Liver (tissue), 3 donors: ENCODE measurements at regions not wholly inside any gene's neighbourhood (a gene's known extent, or its start where the extent isn't known, plus 50 kb on each side); places are given as distances from the start of the nearest gene placed in this dataset.

Source experiments
- EGR1 ChIP-seq, 2 donors: IDR thresholded peaks; 2 replicates each; pipeline ENCODE4 v1.6.1; 2016 to 2018; ENCODE audit warnings: antibody characterized with exemption in 2 of 2, low read depth in 2 of 2
- FOXA1 ChIP-seq: IDR thresholded peaks from 2 replicates; pipeline ENCODE4 v1.6.1; 2016; ENCODE audit warnings: antibody characterized with exemption
- JUND ChIP-seq, 2 donors: IDR thresholded peaks; 2 replicates each; pipeline ENCODE4 v1.6.1; 2016; ENCODE audit warnings: antibody characterized with exemption in 2 of 2
- RAD21 ChIP-seq, 2 donors: IDR thresholded peaks; 2 replicates each; pipeline ENCODE4 v1.6.1; 2016; ENCODE audit warnings: antibody characterized with exemption in 2 of 2, mild to moderate bottlenecking in 2 of 2
- RXRA ChIP-seq, 2 donors: IDR thresholded peaks; 2 replicates each; pipeline ENCODE4 v1.6.1; 2017 to 2018; ENCODE audit warnings: antibody characterized with exemption in 2 of 2, mild to moderate bottlenecking in 1 of 2
- TAF1 ChIP-seq: conservative IDR thresholded peaks from 2 replicates; pipeline ENCODE4 v1.6.1; 2016; ENCODE audit warnings: antibody characterized with exemption, mild to moderate bottlenecking
- YY1 ChIP-seq: IDR thresholded peaks from 2 replicates; pipeline ENCODE4 v1.6.1; 2016; ENCODE audit warnings: antibody characterized with exemption, mild to moderate bottlenecking
- TF ChIP-seq, protein P1 (sequence below): IDR thresholded peaks from 2 replicates; pipeline ENCODE4 v1.6.1; 2016; ENCODE audit warnings: antibody characterized with exemption
- TF ChIP-seq, protein P2 (sequence below): fragments of 150-350 bp; IDR thresholded peaks from 2 replicates; pipeline ENCODE4 v1.5.1; 2017; ENCODE audit warnings: improper control_type of control experiment, low read depth, low read length; ENCODE audit not compliant: missing input control
- TF ChIP-seq, protein P3 (sequence below): IDR thresholded peaks from 2 replicates; pipeline ENCODE4 v1.6.1; 2016; ENCODE audit warnings: antibody characterized with exemption
- TF ChIP-seq, protein P4 (sequence below): IDR thresholded peaks from 2 replicates; pipeline ENCODE4 v1.6.1; 2016; ENCODE audit warnings: antibody characterized with exemption, mild to moderate bottlenecking
- donor health status: healthy.
- donor health status: healthy.

DNA sequence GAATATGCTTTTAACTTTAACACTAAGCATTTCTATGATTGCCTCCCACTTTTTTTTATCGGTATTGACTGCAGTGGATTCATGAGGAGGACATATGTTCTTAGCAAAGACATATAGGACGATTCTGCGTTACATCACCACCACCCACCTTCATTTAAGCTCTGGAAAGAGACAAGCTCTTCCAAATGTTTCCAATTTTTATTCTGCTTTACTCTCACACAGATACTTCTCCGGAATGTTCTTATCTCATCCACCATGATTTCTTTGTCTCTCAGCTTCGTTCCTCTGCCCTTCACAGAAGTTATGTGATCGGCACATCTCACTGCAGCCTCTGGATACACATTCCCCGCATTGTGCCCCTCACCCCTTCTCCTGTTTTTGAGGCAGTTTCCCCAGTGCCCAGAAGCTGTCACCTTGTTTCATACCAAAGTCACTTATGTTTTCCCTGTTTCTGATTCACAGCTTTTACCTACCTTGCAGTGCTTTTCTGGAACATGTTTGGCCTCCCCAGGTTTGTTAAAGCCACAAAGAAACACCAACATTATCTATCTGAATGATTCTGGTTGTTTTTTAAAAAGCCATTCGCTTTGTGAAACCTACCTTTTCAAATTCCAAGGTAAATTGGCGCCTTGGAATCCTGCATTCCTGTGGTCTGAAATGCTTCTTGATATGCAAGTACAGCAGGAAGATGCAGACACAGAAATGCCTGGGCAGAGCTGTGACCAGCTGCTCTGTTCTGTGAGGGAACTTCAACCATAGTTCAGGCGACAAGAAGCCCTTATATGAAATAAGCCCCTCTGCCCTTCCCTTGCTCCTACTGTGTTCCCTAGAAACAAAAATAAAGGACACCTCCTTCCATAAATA lies 1020.2 kb downstream of the TTLL7 start:
- TF ChIP-seq, protein P1, sequence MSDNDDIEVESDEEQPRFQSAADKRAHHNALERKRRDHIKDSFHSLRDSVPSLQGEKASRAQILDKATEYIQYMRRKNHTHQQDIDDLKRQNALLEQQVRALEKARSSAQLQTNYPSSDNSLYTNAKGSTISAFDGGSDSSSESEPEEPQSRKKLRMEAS, result no peak
- TF ChIP-seq, protein P2, sequence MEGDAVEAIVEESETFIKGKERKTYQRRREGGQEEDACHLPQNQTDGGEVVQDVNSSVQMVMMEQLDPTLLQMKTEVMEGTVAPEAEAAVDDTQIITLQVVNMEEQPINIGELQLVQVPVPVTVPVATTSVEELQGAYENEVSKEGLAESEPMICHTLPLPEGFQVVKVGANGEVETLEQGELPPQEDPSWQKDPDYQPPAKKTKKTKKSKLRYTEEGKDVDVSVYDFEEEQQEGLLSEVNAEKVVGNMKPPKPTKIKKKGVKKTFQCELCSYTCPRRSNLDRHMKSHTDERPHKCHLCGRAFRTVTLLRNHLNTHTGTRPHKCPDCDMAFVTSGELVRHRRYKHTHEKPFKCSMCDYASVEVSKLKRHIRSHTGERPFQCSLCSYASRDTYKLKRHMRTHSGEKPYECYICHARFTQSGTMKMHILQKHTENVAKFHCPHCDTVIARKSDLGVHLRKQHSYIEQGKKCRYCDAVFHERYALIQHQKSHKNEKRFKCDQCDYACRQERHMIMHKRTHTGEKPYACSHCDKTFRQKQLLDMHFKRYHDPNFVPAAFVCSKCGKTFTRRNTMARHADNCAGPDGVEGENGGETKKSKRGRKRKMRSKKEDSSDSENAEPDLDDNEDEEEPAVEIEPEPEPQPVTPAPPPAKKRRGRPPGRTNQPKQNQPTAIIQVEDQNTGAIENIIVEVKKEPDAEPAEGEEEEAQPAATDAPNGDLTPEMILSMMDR, result no peak
- TF ChIP-seq JUND (IDR thresholded peaks at IDR 0.05) (no peak), TAF1 (no peak), EGR1 (IDR thresholded peaks at IDR 0.05; ENCODE audit: low read depth in 2 of 2) (no peak), YY1 (no peak), RAD21 (IDR thresholded peaks at IDR 0.05) (no peak), FOXA1 (no peak), RXRA (IDR thresholded peaks at IDR 0.05) (no peak)
- TF ChIP-seq, protein P3, sequence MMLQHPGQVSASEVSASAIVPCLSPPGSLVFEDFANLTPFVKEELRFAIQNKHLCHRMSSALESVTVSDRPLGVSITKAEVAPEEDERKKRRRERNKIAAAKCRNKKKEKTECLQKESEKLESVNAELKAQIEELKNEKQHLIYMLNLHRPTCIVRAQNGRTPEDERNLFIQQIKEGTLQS, result no peak
- TF ChIP-seq, protein P4, sequence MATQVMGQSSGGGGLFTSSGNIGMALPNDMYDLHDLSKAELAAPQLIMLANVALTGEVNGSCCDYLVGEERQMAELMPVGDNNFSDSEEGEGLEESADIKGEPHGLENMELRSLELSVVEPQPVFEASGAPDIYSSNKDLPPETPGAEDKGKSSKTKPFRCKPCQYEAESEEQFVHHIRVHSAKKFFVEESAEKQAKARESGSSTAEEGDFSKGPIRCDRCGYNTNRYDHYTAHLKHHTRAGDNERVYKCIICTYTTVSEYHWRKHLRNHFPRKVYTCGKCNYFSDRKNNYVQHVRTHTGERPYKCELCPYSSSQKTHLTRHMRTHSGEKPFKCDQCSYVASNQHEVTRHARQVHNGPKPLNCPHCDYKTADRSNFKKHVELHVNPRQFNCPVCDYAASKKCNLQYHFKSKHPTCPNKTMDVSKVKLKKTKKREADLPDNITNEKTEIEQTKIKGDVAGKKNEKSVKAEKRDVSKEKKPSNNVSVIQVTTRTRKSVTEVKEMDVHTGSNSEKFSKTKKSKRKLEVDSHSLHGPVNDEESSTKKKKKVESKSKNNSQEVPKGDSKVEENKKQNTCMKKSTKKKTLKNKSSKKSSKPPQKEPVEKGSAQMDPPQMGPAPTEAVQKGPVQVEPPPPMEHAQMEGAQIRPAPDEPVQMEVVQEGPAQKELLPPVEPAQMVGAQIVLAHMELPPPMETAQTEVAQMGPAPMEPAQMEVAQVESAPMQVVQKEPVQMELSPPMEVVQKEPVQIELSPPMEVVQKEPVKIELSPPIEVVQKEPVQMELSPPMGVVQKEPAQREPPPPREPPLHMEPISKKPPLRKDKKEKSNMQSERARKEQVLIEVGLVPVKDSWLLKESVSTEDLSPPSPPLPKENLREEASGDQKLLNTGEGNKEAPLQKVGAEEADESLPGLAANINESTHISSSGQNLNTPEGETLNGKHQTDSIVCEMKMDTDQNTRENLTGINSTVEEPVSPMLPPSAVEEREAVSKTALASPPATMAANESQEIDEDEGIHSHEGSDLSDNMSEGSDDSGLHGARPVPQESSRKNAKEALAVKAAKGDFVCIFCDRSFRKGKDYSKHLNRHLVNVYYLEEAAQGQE, result no peak
